NCI-H446 treated with DMSO at 0.1 percent for 48 hours (cell line): ENCODE measurements at regions not wholly inside any gene's neighbourhood (a gene's known extent, or its start where the extent isn't known, plus 50 kb on each side); places are given as distances from the start of the nearest gene placed in this dataset.

Experiments
- DNase-seq: peaks from one replicate; lab custom pipeline; 2025; lab: John Stamatoyannopoulos, UW

DNA sequence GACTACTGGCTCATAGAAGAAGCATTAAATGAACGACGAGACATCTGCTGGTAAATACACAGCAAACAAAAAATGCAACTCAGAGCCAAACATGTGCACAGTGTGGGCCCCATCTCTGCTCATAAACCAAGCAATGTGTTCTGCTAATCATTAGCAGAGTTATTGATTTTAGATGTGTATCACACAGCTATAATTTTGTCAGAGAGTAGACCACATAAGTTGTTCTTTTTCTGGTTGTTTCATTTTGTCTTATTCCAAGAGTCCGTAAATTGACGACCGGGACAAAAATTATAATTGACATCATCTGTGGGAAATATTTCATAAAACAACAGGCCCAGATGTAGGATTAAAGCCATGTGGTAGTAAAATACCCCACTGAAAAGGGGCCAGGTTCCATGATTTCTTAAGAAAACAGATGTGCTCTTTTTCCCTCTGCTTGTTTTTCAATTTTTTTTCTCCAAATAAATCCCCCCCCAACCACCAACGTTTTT is 423.6 kb downstream of the HAO1 start:
- DNase-seq, result no peak

- no peak for DNase-seq
Observed at GRCh38 chr20:7520361-7520760, 419.9 kb downstream of the HAO1 start.

DNA sequence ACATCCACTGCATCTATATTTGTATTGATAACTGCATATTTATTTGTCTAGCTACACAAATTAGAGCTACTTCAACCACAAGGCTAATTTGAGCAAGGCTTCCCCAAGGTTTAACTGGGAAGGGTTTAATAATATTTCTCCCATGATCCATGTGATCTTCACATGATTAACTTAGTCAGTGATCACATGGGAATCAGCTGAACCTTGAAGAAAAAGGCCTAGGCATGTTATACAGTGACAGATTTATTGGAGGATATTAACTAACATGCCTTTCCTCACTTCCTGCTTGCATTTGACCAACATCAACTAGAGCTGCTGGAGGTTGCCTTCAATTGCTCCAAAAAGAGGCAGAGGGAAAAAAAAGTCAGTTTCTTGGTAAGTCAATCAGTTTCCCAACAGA is 417.0 kb downstream of the HAO1 start:
- DNase-seq, result no peak

DNA sequence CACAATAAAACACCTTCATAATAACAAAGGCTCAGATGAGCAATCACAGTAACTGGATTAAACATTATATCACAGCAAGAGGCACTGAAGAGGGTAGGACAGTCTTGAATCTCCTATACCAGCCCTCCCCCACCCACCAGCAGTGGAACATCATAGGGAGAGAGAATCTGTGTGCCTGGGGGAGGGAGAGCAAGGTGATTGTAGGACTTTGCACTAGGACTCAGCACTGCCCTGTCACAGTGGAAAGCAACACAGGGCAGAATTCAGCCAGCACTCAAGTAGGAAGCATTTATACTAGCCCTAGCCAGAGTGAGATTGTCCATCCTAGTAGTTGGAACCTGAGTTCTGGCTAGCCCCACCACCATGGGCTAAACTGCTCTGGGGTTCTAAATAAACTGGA is 400.2 kb downstream of the HAO1 start:
- no peak for DNase-seq

DNA sequence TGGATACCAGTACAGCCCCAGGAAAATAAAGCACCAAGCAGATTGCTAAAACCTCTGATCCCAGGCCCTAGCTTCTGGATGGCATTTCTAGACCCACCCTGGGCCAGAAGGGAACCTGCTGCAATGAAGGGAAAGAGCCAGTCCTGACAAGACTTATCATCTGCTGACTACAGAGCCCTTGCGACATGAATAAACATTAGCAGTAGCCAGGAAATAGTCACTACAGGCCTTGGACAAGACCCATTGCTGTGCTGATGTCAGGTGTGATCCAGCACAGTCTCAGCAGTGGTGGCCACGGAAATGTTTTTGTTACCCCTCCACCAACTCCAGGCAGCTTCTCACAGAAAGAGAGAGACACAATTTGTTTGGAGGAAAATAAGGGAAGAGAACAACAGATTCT is 399.3 kb downstream of the HAO1 start:
- no peak for DNase-seq

GRCh38 chr20:7571101-7571500 is 369.2 kb downstream of the HAO1 start:
- no peak for DNase-seq

DNA sequence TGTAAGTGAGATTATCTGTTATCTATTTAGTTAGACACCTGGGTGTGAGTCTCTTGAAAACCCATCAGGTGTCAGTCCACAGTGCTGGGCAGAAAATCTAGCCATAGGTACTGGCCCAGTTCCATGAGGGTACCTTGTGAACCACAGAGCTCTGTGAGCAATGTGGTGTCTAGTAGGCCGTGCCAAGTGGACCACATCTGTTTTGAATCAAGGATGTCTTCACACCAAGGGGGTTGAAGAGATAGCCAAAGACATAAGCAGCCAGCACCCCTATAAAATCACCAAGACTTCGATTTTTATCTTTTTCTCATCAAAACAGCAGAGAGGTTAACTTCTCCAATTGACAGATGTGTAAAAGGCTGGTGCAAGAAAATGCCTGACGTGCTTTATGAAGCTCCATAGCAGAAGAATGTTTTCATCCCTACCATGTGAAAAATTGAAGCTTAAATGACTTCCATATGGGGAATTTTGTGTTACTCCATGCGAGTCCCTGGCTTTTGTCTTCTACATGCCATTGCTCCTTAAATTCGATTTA is 368.7 kb downstream of the HAO1 start:
- DNase-seq, result no peak

GRCh38 chr20:7579888-7580287 is 360.4 kb downstream of the HAO1 start:
- DNase-seq, result no peak

- DNase-seq, result no peak
Observed at GRCh38 chr20:7585126-7585679, 355.1 kb downstream of the HAO1 start.

DNA sequence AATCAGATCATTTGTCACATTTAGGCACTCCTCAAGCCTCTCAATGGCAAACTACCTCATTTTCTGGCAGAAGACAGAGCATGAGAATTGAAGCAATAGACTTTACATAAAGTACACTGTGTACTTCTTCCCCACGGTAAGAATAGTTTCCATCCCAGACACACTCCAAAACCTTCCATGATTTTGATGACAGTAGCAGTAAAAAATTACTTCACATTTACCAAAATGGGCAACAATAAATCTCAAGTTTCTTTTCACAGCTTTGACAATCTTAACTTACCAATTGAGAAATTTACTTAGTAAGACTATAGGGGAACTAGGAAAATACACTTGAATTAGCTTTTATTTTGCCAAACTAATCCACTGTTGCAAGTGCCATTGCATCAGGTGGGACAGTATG is 353.8 kb downstream of the HAO1 start:
- no peak for DNase-seq

- DNase-seq, result no peak
Observed at GRCh38 chr20:7589164-7589563, 351.1 kb downstream of the HAO1 start.

DNA sequence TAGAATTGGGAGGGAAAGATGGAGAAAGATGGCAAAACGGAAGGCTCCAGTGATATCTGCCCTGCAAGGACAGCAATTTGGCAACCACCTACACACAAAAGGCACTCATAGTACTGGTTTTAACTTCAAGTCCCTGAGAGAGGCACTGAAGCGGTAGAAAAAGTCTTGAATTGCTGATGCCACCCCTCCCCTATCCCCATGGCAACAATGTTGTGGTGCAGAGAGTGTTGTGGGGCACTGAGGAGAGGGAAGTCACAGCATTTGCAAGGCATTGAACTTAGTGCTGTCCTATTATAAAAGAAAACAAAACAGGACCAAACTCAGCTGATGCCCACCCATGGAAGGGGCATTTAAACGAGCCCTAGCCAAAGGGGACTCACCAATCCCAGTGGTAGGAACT is 343.7 kb downstream of the HAO1 start:
- no peak for DNase-seq

GRCh38 chr20:7601431-7601830 is 338.8 kb downstream of the HAO1 start:
- no peak for DNase-seq

DNA sequence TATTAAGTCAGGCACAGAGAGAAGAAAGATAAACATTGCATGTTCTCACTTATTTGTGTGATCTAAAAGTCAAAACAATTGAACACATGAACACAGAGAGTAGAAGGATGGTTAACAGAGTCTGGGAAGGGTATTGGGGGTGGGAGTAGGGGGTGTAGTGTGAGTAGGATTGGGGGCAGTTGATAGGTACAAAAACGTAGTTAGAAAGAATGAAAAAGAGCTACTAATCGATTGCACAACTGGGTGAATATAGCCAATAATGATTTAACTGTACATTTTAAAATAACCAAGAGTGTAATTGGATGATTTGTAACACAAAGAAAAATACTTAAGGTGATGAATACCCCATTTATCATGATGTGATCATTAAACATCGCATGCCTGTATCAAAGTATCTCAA is 333.3 kb downstream of the HAO1 start:
- DNase-seq, result no peak

DNA sequence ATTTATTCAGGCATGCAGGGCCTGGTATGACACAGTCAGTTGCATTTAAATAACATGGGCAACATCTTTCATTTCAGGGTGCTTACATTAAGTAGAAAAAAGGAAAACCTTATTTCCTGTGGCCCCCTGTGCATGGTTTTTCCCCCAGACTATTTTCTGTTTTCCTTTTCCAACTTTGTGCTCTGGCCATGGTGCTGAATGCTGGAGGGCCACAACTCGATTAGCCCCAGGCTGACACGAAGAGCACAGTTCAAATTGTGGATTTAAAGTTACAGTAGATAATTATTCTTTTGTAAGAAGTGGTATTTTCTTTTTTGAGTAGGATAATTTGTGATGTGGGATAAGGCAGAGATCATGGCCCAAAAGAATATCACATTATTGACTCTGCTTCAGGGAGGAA is 332.0 kb downstream of the HAO1 start:
- no peak for DNase-seq

- no peak for DNase-seq
Observed at GRCh38 chr20:7609251-7609650, 331.0 kb downstream of the HAO1 start.

GRCh38 chr20:7610681-7611080 is 329.6 kb downstream of the HAO1 start:
- no peak for DNase-seq

DNA sequence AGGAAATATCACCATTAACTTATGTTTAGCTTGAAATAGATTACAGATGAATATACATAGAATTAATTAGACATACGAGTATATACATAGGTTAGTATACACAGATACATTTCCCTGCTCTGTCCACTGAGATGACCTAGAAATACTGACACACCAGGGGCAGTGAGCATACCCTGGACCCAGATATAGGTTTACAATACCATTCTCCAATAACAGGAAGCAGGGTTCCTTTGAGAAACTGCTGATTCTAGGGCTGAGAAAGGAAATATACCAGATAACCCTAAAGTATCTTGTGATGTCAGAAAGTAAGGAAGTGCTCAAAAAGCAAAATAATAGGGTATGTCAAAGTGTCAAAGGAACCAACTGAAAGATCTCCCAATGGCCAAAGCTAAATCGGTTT is 322.5 kb downstream of the HAO1 start:
- DNase-seq, result no peak

DNA sequence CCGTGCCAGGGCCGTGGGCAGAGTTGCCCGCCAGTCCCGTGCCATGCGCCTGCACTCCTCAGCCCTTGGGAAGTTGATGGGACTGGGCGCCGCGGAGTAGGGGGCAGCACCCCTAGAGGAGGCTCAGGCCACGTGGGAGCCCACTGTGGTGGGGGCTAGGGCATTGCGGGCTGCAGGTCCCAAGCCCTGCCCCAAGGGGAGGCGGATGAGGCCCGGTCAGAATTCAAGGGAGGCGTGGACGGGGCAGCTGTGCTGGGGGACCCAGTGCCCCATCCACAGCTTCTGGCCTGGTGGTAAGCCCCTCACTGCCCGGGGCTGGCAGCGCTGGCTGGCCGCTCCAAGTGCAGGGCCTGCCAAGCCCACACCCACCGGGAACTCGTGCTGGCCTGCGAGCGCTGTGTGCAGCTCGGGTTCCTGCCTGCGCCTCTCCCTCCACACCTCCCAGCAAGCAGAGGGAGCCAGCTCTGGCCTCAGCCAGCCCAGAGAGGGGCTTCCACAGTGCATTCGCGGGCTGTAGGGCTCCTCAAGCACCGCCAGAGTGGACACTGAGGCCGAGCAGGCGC is 317.8 kb downstream of the HAO1 start:
- DNase-seq, result no peak

- DNase-seq, result no peak
Observed at GRCh38 chr20:7624886-7625285, 315.4 kb downstream of the HAO1 start.

DNA sequence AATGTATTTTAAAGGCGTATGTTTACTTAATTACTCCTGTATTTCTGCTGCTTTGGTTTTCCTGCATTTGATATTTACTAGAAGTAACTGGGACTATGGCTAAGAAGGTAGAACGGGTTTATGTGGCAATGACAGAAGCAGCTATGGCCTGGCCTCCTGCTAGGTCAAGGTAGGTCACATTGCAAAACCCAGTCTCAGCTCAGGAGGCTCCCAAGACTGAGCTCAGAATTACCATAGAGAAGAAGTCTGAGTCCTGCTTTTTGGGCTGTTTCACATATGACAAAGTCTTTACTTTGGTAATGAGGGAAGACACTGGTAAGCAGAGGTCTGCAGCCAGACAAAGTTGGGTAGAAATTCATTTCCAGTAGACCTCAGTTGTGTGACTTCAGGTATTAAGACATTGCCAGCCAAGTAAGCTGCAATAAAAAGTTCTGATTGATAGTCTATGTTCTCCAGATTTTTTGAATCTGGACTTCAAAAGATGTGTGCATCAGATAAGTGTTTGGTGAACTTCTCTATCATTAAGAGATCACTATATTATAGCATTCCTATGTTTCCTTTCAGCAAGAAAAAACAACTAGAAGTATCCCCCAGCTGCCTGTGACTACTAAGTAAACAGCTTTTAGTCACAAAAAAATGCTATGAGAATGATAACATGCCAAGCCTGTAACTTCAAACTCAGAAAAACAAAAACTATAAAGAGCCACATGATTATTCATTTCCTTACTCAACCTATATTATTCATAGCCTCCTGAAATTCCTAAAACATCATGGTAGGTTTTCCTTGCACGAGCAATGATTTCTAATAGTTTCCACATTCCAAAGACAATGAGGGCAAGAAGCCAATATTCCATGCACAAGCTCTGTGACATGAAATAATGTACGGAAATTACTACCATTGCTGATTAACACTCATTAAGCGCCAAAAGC is 312.3 kb downstream of the HAO1 start:
- no peak for DNase-seq

DNA sequence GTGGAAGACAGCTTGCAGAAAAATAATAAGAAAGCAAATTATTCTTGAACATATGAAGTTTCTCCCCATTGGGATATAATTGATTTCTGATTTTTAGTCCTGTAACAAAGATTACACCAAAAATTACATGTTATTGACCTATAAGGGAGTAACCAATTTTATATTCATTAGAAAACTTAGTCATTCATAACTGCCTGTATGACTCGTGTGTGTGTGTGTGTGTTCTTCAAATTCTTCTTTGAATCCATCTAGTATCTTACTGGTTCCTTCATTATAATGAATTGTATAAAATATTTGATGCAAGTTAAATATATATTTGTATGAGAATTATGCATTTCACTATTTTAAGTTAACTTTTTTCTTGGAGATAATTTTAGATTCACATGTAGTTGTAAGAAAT is 310.4 kb downstream of the HAO1 start:
- no peak for DNase-seq

GRCh38 chr20:7637184-7637583 is 303.1 kb downstream of the HAO1 start:
- DNase-seq, result no peak
